Gastrocnemius medialis (tissue), 4 donors: ENCODE measurements at regions not wholly inside any gene's neighbourhood (a gene's known extent, or its start where the extent isn't known, plus 50 kb on each side); places are given as distances from the start of the nearest gene placed in this dataset.
A peak's percentile ranks its signal among the peaks of the same experiment; 100 is the strongest.

Experiments
- ATAC-seq, 2 donors: fragments of 150-250 bp; one replicate each; pipeline ENCODE4 v1.9.1; 2016
- DNase-seq, 2 donors: peaks; one replicate each; pipeline ENCODE4 v3.0.0-alpha.2; 2019
- H3K27ac ChIP-seq, 4 donors: fragments of 200-600 bp; sonication (generic); 1 replicate in 1 of 4; 2 replicates in 3 of 4; pipeline ENCODE4 v1.5.1; 2016 to 2018; ENCODE audit warnings: mild to moderate bottlenecking in 2 of 4, moderate library complexity in 1 of 4
- H3K27me3 ChIP-seq, 3 donors: fragments of 200-600 bp; sonication (generic) in 2 of 3; 1 replicate in 1 of 3; 2 replicates in 2 of 3; pipeline versions ENCODE4 v1.5.1 to v1.6.0; 2016 to 2019; ENCODE audit warnings: mild to moderate bottlenecking in 1 of 3, moderate library complexity in 1 of 3
- H3K36me3 ChIP-seq, 2 donors: fragments of 200-600 bp; sonication (generic) in 1 of 2; one replicate each; pipeline ENCODE4 v1.5.1; 2017 to 2018
- H3K4me1 ChIP-seq, 2 donors: fragments of 200-600 bp; sonication (generic) in 1 of 2; one replicate each; pipeline ENCODE4 v1.5.1; 2016 to 2017; ENCODE audit warnings: mild to moderate bottlenecking in 2 of 2
- H3K4me3 ChIP-seq, 4 donors: fragments of 200-600 bp; sonication (generic) in 3 of 4; 1 replicate in 1 of 4; 2 replicates in 3 of 4; pipeline ENCODE4 v1.5.1; 2016 to 2019; ENCODE audit warnings: mild to moderate bottlenecking in 2 of 4
- H3K9me3 ChIP-seq, 3 donors: fragments of 200-600 bp; sonication (generic) in 2 of 3; 1 replicate in 1 of 3; 2 replicates in 2 of 3; pipeline ENCODE4 v1.5.1; 2016 to 2019
- POLR2A ChIP-seq, 2 donors: fragments of 450-650 bp; IDR thresholded peaks; one replicate each; pipeline ENCODE4 v1.6.1; 2017; ENCODE audit warnings: antibody characterized with exemption in 2 of 2, mild to moderate bottlenecking in 2 of 2, moderate library complexity in 2 of 2
- in situ Hi-C, 4 donors: fragments of 200-750 bp; cut with MboI; loops; one replicate each; pipeline versions ENCODE4 v1.15.0 to v1.8.0; 2017; ENCODE audit warnings: low sequenced_read_pairs in 4 of 4
- intact Hi-C: fragments of 100-400 bp; cut with DNase I; formaldehyde crosslinking; loops from one replicate; pipeline ENCODE4 v1.15.1; 2023; ENCODE audit warnings: low total_unique reads
- TF ChIP-seq, protein P1 (sequence below), 5 experiments: fragments of 450-650 bp in 3 of 5; fragments of 200-600 bp in 2 of 5; sonication (generic) in 2 of 5; IDR thresholded peaks in 4 of 5; conservative IDR thresholded peaks in 1 of 5; 1 replicate in 4 of 5; 2 replicates in 1 of 5; pipeline ENCODE4 v1.5.1; 2016 to 2019; ENCODE audit warnings: antibody characterized with exemption in 5 of 5, mild to moderate bottlenecking in 3 of 5, moderate library complexity in 3 of 5

- H3K36me3 ChIP-seq = no peaks in the 10 kb centered on the region
- TF ChIP-seq POLR2A (IDR thresholded peaks at IDR 0.05) = no peak
- TF ChIP-seq, protein P1, sequence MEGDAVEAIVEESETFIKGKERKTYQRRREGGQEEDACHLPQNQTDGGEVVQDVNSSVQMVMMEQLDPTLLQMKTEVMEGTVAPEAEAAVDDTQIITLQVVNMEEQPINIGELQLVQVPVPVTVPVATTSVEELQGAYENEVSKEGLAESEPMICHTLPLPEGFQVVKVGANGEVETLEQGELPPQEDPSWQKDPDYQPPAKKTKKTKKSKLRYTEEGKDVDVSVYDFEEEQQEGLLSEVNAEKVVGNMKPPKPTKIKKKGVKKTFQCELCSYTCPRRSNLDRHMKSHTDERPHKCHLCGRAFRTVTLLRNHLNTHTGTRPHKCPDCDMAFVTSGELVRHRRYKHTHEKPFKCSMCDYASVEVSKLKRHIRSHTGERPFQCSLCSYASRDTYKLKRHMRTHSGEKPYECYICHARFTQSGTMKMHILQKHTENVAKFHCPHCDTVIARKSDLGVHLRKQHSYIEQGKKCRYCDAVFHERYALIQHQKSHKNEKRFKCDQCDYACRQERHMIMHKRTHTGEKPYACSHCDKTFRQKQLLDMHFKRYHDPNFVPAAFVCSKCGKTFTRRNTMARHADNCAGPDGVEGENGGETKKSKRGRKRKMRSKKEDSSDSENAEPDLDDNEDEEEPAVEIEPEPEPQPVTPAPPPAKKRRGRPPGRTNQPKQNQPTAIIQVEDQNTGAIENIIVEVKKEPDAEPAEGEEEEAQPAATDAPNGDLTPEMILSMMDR (IDR thresholded peaks at IDR 0.05 in 4 of 5, conservative IDR thresholded peaks at IDR 0.05 in 1 of 5) = no peak
- ATAC-seq (no peak), DNase-seq (no peak)
- in situ Hi-C loops (no loop called here), intact Hi-C loops (no loop called here)
- H3K9me3 ChIP-seq = no peaks in the 10 kb centered on the region
- H3K4me1 ChIP-seq = no peaks in the 10 kb centered on the region
- H3K4me3 ChIP-seq = no peak overlapping the region
- H3K27ac ChIP-seq = no peak overlapping the region
- H3K27me3 ChIP-seq = no peaks in the 10 kb centered on the region
Observed at GRCh38 chr2:191620144-191620543, 57.8 kb upstream of the NABP1 start.

DNA sequence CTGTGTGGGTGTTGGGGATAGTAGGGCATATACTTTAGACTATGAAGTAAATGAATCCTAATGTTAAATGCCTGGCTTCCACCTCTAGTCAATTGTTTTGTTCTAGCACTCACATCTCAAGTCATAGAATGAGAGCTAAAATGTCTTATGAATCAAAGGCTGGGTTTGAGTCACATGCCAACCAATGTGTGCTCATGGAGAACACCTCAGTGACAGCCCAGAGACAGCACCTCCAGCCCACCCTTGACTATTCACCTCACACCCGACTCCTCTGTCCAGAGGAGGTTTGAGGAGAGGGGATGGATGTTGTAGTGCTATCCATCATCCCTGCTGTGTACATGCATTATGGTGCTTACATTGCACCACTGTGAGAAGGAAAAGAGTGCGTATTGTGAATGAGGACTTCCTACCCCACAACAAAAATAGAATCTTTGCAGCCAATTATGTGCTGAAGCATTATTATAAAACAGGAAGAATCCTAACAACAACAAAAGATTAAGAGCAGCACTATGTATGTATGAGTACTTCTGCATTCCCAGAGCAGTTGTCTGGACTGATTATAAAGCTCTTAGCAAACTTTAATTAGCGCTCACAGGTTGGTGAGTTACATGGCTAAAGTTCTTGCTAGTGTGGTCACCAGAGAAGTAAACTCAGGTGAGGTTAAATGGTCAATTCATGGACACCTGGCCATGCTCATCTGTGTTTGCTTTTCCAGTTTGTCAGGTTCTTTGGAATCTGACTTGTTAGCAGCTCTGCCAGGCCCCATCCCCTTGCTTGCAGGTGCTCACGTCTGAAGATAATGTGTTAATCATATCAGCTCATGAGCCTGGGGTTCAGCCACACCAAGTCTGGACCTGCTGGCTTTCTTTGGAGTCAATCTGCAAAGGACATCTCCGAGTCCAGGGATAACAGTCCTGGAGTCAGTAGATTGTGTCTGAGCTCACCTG is 55.3 kb upstream of the NABP1 start:
- no peak overlapping the region for H3K4me3 ChIP-seq
- H3K36me3 ChIP-seq = no peaks in the 10 kb centered on the region
- no peak for TF ChIP-seq POLR2A (IDR thresholded peaks at IDR 0.05)
- TF ChIP-seq, protein P1 (IDR thresholded peaks at IDR 0.05 in 4 of 5, conservative IDR thresholded peaks at IDR 0.05 in 1 of 5) = no peak
- intact Hi-C loops = no loop called here
- H3K27me3 ChIP-seq = no peaks in the 10 kb centered on the region
- in situ Hi-C loops = no loop called here
- H3K27ac ChIP-seq = no peak overlapping the region
- H3K4me1 ChIP-seq = no peaks in the 10 kb centered on the region
- ATAC-seq = peak in 1 of 2 donors; percentile 30
- no peak for DNase-seq
- H3K9me3 ChIP-seq = no peaks in the 10 kb centered on the region

DNA sequence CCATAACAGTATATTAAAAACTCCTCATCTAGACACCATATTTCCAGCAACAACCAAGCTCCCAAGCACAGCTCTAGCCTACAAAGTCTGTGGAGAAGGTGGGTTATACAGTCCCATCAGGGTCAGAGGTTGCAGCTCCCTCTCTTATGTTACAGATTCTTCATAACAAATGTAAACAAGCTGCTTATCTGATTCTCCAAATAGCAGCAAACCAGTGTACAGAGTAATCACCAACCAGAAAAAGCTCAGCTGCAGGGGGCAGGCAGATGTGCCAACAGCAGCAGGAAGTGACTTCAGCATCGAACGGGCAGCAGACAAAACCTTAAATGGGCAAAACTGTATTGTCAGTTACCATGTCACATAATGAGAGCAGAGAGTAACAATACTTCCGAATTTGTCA is 52.9 kb upstream of the NABP1 start:
- Histone ChIP-seq H3K27me3 (no peaks in the 10 kb centered on the region), H3K4me3 (no peak overlapping the region), H3K36me3 (no peaks in the 10 kb centered on the region), H3K9me3 (no peaks in the 10 kb centered on the region), H3K27ac (no peak overlapping the region), H3K4me1 (no peaks in the 10 kb centered on the region)
- ATAC-seq (no peak), DNase-seq (no peak)
- in situ Hi-C loops = no loop called here
- intact Hi-C loops = no loop called here
- no peak for TF ChIP-seq POLR2A (IDR thresholded peaks at IDR 0.05)
- TF ChIP-seq, protein P1 (IDR thresholded peaks at IDR 0.05 in 4 of 5, conservative IDR thresholded peaks at IDR 0.05 in 1 of 5) = no peak

DNA sequence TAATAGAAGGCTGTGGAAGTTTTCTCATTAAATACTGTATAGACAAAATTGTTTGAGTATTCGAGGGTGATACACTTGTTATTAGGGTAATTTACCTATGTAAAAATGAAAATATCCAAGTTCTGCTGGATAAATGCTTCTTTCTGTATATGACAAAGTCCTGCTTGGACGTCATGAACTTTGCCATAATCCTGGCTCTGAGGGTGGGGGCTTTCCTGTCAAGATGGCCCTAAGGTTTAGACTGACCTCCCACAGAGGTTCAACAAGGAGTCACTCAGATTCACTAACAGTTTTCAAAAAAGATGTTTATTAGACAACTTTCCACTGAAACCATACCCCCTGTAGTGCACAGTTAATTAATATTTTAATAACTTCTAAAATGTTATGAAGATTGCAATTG is 52.5 kb upstream of the NABP1 start:
- Histone ChIP-seq H3K36me3 (no peaks in the 10 kb centered on the region), H3K27me3 (no peaks in the 10 kb centered on the region), H3K4me1 (no peaks in the 10 kb centered on the region), H3K4me3 (no peak overlapping the region), H3K27ac (no peak overlapping the region), H3K9me3 (no peaks in the 10 kb centered on the region)
- in situ Hi-C loops = no loop called here
- ATAC-seq (no peak), DNase-seq (no peak)
- intact Hi-C loops = no loop called here
- TF ChIP-seq, protein P1 (IDR thresholded peaks at IDR 0.05 in 4 of 5, conservative IDR thresholded peaks at IDR 0.05 in 1 of 5) = no peak
- no peak for TF ChIP-seq POLR2A (IDR thresholded peaks at IDR 0.05)
